NCI-H2171 treated with DMSO at 0.1 percent for 48 hours (cell line): ENCODE measurements at regions not wholly inside any gene's neighbourhood (a gene's known extent, or its start where the extent isn't known, plus 50 kb on each side); places are given as distances from the start of the nearest gene placed in this dataset.
"Not testable (repeated sequence)": the region's sequence is repeated elsewhere in the genome, so short reads cannot be mapped to it uniquely, and the experiment has no call there.

Experiments
- DNase-seq: peaks from one replicate; lab custom pipeline; 2025; lab: John Stamatoyannopoulos, UW

- no peak for DNase-seq
Observed at GRCh38 chr16:65842067-65842466, 524.4 kb upstream of the CDH5 start.

- no peak for DNase-seq
Observed at GRCh38 chr16:65838001-65838400, 528.5 kb upstream of the CDH5 start.

- no peak for DNase-seq
Observed at GRCh38 chr16:65837464-65837863, 529.0 kb upstream of the CDH5 start.

- no peak for DNase-seq
Observed at GRCh38 chr16:65834688-65835087, 531.8 kb upstream of the CDH5 start.

- DNase-seq, result no peak
Observed at GRCh38 chr16:65833171-65833871, 533.2 kb upstream of the CDH5 start.

GRCh38 chr16:65832679-65833078 is 533.8 kb upstream of the CDH5 start:
- DNase-seq, result no peak

- no peak for DNase-seq
Observed at GRCh38 chr16:65831903-65832666, 534.4 kb upstream of the CDH5 start.

- DNase-seq, result no peak
Observed at GRCh38 chr16:65829076-65829475, 537.4 kb upstream of the CDH5 start.

- peak; percentile 24 for DNase-seq
Observed at GRCh38 chr16:65828296-65828695, 538.2 kb upstream of the CDH5 start.

- DNase-seq, result no peak
Observed at GRCh38 chr16:65827231-65827630, 539.3 kb upstream of the CDH5 start.

- no peak for DNase-seq
Observed at GRCh38 chr16:65825191-65825856, 541.2 kb upstream of the CDH5 start.

- no peak for DNase-seq
Observed at GRCh38 chr16:65822148-65822547, 544.3 kb upstream of the CDH5 start.

- DNase-seq, result no peak
Observed at GRCh38 chr16:65819136-65819898, 547.2 kb upstream of the CDH5 start.

- DNase-seq, result no peak
Observed at GRCh38 chr16:65817799-65818198, 548.7 kb upstream of the CDH5 start.

GRCh38 chr16:65817066-65817465 is 549.4 kb upstream of the CDH5 start:
- no peak for DNase-seq

- no peak for DNase-seq
Observed at GRCh38 chr16:65816556-65816955, 549.9 kb upstream of the CDH5 start.

GRCh38 chr16:65815707-65816106 is 550.8 kb upstream of the CDH5 start:
- no peak for DNase-seq

- DNase-seq, result not testable (repeated sequence)
Observed at GRCh38 chr16:65813879-65814278, 552.6 kb upstream of the CDH5 start.

GRCh38 chr16:65809627-65810026 is 556.9 kb upstream of the CDH5 start:
- no peak for DNase-seq

- no peak for DNase-seq
Observed at GRCh38 chr16:65808790-65809189, 557.7 kb upstream of the CDH5 start.

GRCh38 chr16:65807858-65808257 is 558.6 kb upstream of the CDH5 start:
- DNase-seq, result no peak

GRCh38 chr16:65805704-65806103 is 560.8 kb upstream of the CDH5 start:
- DNase-seq, result not testable (repeated sequence)
